ENCODE measurements at regions not wholly inside any gene's neighbourhood (a gene's known extent, or its start where the extent isn't known, plus 50 kb on each side); places are given as distances from the start of the nearest gene placed in this dataset.

DNA sequence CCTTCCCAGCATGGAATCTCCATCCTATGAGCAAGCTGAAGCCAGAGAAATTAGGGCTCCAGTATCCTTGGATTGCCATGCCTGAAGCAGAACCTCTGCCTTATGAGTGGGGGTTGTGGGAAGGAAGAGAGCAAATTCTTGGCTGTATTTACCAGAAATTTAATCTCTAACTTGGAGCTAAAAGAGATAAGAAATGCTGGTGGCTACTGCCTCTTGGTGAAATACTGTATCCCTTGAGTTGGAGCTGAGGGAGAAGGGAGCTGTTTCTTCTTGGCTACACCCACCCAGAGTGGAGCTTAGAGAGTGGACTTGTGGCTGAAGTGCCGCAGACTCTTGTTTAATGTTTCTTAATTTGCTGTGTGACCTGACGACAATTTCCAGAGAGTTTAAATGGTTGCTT lies 447.3 kb downstream of the ARHGEF28 start:
- Histone ChIP-seq H3K4me3 (no peak overlapping the region), H3K4me1 (ENCODE audit: low read depth) (no peaks in the 10 kb centered on the region), H3K36me3 (ENCODE audit: low read depth) (no peaks in the 10 kb centered on the region), H3K9me3 (no peaks in the 10 kb centered on the region)
- intact Hi-C loops (cut with DNase I, micrococcal nuclease) = no loop called here
- DNase-seq (no peak), ATAC-seq (no peak)
- no peak for TF ChIP-seq CTCF (IDR thresholded peaks at IDR 0.05)

DNA sequence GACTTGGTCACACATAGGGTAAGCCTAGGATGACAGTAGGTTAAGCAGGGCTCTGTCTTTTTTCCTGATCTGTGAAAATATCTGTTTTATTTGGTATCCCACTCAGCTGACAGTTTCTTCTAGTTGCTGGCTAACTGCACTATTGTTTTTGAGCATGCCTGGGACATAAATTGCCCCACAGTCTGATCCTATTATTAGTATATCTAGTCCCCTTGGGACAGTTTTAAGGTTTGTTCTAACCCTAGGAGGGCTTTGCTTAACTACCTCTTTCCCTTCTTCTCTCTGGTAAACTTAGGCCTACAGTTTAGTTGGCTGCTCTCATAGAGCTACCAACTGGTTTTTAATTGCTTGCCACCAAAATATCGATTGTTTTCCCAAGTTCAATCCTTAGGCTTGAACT lies 446.6 kb downstream of the ARHGEF28 start:
- H3K4me1 ChIP-seq (ENCODE audit: low read depth) = no peaks in the 10 kb centered on the region
- H3K9me3 ChIP-seq = no peaks in the 10 kb centered on the region
- ATAC-seq = no peak
- TF ChIP-seq CTCF (IDR thresholded peaks at IDR 0.05) = no peak
- intact Hi-C loops (cut with DNase I, micrococcal nuclease) = no loop called here
- H3K36me3 ChIP-seq (ENCODE audit: low read depth) = no peaks in the 10 kb centered on the region
- no peak for DNase-seq
- H3K4me3 ChIP-seq = no peak overlapping the region

DNA sequence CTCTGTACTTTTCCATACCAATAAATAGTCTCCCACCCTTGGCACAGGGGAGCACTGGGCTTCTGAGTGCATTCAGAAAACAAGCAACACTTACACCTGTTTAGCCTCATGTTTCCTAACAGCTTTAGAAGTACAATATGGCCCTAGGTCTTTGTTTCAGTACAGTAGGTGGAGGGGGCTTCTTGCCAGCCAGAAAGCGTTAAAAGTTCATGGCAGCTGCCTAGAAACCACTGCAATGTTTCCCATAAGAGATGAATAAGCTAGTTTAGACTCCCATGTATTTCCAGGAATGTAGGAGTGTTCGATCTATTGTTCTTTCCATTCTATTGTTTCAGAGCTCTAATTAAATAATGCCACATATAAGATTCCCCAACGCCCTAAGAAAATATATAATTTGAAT lies 444.8 kb downstream of the ARHGEF28 start:
- no peaks in the 10 kb centered on the region for H3K4me1 ChIP-seq (ENCODE audit: low read depth)
- ATAC-seq (no peak), DNase-seq (no peak)
- no peak for TF ChIP-seq CTCF (IDR thresholded peaks at IDR 0.05)
- no peaks in the 10 kb centered on the region for H3K9me3 ChIP-seq
- H3K36me3 ChIP-seq (ENCODE audit: low read depth) = no peaks in the 10 kb centered on the region
- intact Hi-C loops (cut with DNase I, micrococcal nuclease) = no loop called here
- no peak overlapping the region for H3K4me3 ChIP-seq

DNA sequence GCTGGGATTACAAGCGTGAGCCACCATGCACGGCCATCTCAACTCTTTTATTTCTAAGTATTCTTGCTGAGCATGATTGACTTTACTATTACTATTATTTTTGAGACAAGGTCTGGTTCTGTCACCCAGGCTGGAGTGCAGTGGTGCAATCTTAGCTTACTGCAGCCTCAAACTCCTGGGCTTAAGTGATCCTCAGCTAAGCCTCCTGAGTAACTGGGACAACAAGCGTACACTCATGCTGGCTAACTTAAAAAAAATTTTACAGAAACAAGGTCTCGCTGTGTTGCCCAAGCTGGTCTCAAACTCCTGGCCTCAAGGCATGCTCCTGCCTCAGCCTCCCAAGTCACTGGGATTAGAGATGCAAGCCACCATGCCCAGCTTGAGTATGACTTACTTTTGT lies 443.7 kb downstream of the ARHGEF28 start:
- intact Hi-C loops (cut with DNase I, micrococcal nuclease) = no loop called here
- TF ChIP-seq CTCF (IDR thresholded peaks at IDR 0.05) = no peak
- ATAC-seq = no peak

GRCh38 chr5:74067748-74068541 lies 441.9 kb downstream of the ARHGEF28 start:
- H3K4me3 ChIP-seq = no peak overlapping the region
- H3K4me1 ChIP-seq (ENCODE audit: low read depth) = no peaks in the 10 kb centered on the region
- no peaks in the 10 kb centered on the region for H3K36me3 ChIP-seq (ENCODE audit: low read depth)
- no peak for TF ChIP-seq CTCF (IDR thresholded peaks at IDR 0.05)
- no peaks in the 10 kb centered on the region for H3K9me3 ChIP-seq
- ATAC-seq (peak; percentile 61), DNase-seq (no peak)
- intact Hi-C loops (cut with DNase I, micrococcal nuclease) = no loop called here

More for the DNA sequence above, 443.7 kb downstream of the ARHGEF28 start:
- no peak for DNase-seq
- Histone ChIP-seq H3K9me3 (no peaks in the 10 kb centered on the region), H3K4me3 (no peak overlapping the region), H3K4me1 (ENCODE audit: low read depth) (no peaks in the 10 kb centered on the region), H3K36me3 (ENCODE audit: low read depth) (no peaks in the 10 kb centered on the region)
